ELR (cell line): ENCODE measurements at regions not wholly inside any gene's neighbourhood (a gene's known extent, or its start where the extent isn't known, plus 50 kb on each side); places are given as distances from the start of the nearest gene placed in this dataset.

Experiments
- DNase-seq: peaks from one replicate; pipeline ENCODE4 v3.0.0-alpha.2; 2015; ENCODE audit warnings: low read depth

- DNase-seq: no peak
These were observed 49.7 kb upstream of the ZNF516 start for GRCh38 chr18:76544511-76545345.
